Tibial nerve (tissue), 4 donors: ENCODE measurements at regions not wholly inside any gene's neighbourhood (a gene's known extent, or its start where the extent isn't known, plus 50 kb on each side); places are given as distances from the start of the nearest gene placed in this dataset.

ENCODE experiments used
- DNase-seq, 2 donors: peaks; one replicate each; pipeline ENCODE4 v3.0.0-alpha.2; 2019; ENCODE audit warnings: low spot score in 2 of 2
- H3K27ac ChIP-seq, 4 donors: fragments of 200-600 bp; sonication (generic) in 3 of 4; one replicate each; pipeline ENCODE4 v1.5.1; 2017 to 2019; ENCODE audit warnings: mild to moderate bottlenecking in 1 of 4
- H3K27me3 ChIP-seq, 2 donors: fragments of 200-600 bp; sonication (generic) in 1 of 2; one replicate each; pipeline versions ENCODE4 v1.5.1 to v1.6.0; 2017 to 2019
- H3K36me3 ChIP-seq, 3 donors: fragments of 200-600 bp; sonication (generic); one replicate each; pipeline ENCODE4 v1.5.1; 2018 to 2019
- H3K4me1 ChIP-seq, 4 donors: fragments of 200-600 bp; sonication (generic) in 3 of 4; one replicate each; pipeline ENCODE4 v1.5.1; 2017 to 2019
- H3K4me3 ChIP-seq, 4 donors: fragments of 200-600 bp; sonication (generic) in 3 of 4; one replicate each; pipeline ENCODE4 v1.5.1; 2017 to 2019; ENCODE audit warnings: mild to moderate bottlenecking in 1 of 4, moderate library complexity in 1 of 4
- H3K9me3 ChIP-seq, 4 donors: fragments of 200-600 bp; sonication (generic) in 3 of 4; one replicate each; pipeline ENCODE4 v1.5.1; 2017 to 2019
- CTCF ChIP-seq, 5 experiments: fragments of 200-600 bp in 3 of 5; fragments of 450-650 bp in 2 of 5; sonication (generic) in 3 of 5; IDR thresholded peaks; one replicate each; pipeline ENCODE4 v1.5.1; 2016 to 2019; ENCODE audit warnings: antibody characterized with exemption in 5 of 5, mild to moderate bottlenecking in 3 of 5, moderate library complexity in 2 of 5
- EP300 ChIP-seq, 2 donors: sonication (generic); formaldehyde crosslinking; IDR thresholded peaks; one replicate each; pipeline ENCODE4 v1.6.1; 2017; ENCODE audit warnings: antibody characterized with exemption in 2 of 2, mild to moderate bottlenecking in 1 of 2
- POLR2A ChIP-seq, 2 donors: fragments of 450-650 bp; IDR thresholded peaks; one replicate each; pipeline ENCODE4 v1.6.1; 2017; ENCODE audit warnings: antibody characterized with exemption in 2 of 2, mild to moderate bottlenecking in 2 of 2, moderate library complexity in 2 of 2
- WGBS, 2 donors: methylation state at CpG; one replicate each; pipeline ENCODE4 v1.1.5; 2018; 5-methylcytosine and 5-hydroxymethylcytosine counted together

GRCh38 chr2:226153553-226153952 is 646.1 kb downstream of the IRS1 start:
- DNase-seq = no peak
- H3K9me3 ChIP-seq = no peaks in the 10 kb centered on the region
- 73 to 81% methylated on average over 3 of the region's 3 CpGs for WGBS, 2 donors
- TF ChIP-seq CTCF (IDR thresholded peaks at IDR 0.05) (no peak), EP300 (IDR thresholded peaks at IDR 0.05) (no peak), POLR2A (IDR thresholded peaks at IDR 0.05) (no peak)
- H3K27ac ChIP-seq = no peak overlapping the region
- no peaks in the 10 kb centered on the region for H3K36me3 ChIP-seq
- no peaks in the 10 kb centered on the region for H3K4me1 ChIP-seq
- no peaks in the 10 kb centered on the region for H3K27me3 ChIP-seq
- H3K4me3 ChIP-seq = no peak overlapping the region

- TF ChIP-seq CTCF (IDR thresholded peaks at IDR 0.05) = no peak
- TF ChIP-seq POLR2A (IDR thresholded peaks at IDR 0.05) = no peak
- 18 to 32% methylated on average over 1 of the region's 1 CpG for WGBS, 2 donors
- no peaks in the 10 kb centered on the region for H3K36me3 ChIP-seq
- H3K9me3 ChIP-seq = peaks cover 0 to 6% (median 0%) of the 10 kb centered on the region in 4 donors
- H3K4me3 ChIP-seq = no peak overlapping the region
- no peaks in the 10 kb centered on the region for H3K27me3 ChIP-seq
- DNase-seq = no peak
- no peaks in the 10 kb centered on the region for H3K4me1 ChIP-seq
- no peak overlapping the region for H3K27ac ChIP-seq
Observed at GRCh38 chr2:226151157-226151556, 648.5 kb downstream of the IRS1 start.

GRCh38 chr2:226143091-226143490 is 656.5 kb downstream of the IRS1 start:
- Histone ChIP-seq H3K27me3 (no peaks in the 10 kb centered on the region), H3K36me3 (no peaks in the 10 kb centered on the region), H3K4me3 (no peak overlapping the region), H3K27ac (no peak overlapping the region), H3K4me1 (no peaks in the 10 kb centered on the region), H3K9me3 (peaks cover 0 to 6% (median 0%) of the 10 kb centered on the region in 4 donors)
- WGBS, 2 donors = 54 to 79% methylated on average over 2 of the region's 2 CpGs
- no peak for DNase-seq
- TF ChIP-seq POLR2A (IDR thresholded peaks at IDR 0.05) = no peak
- TF ChIP-seq EP300 (IDR thresholded peaks at IDR 0.05) = no peak
- no peak for TF ChIP-seq CTCF (IDR thresholded peaks at IDR 0.05)

GRCh38 chr2:226142463-226142862 is 657.2 kb downstream of the IRS1 start:
- no peak for DNase-seq
- WGBS, 2 donors = 96 to 100% methylated on average over 1 of the region's 1 CpG
- H3K4me1 ChIP-seq = no peaks in the 10 kb centered on the region
- no peak overlapping the region for H3K27ac ChIP-seq
- H3K36me3 ChIP-seq = no peaks in the 10 kb centered on the region
- TF ChIP-seq CTCF (IDR thresholded peaks at IDR 0.05) (no peak), EP300 (IDR thresholded peaks at IDR 0.05) (no peak), POLR2A (IDR thresholded peaks at IDR 0.05) (no peak)
- H3K27me3 ChIP-seq = no peaks in the 10 kb centered on the region
- no peak overlapping the region for H3K4me3 ChIP-seq
- peaks cover 0 to 2% (median 0%) of the 10 kb centered on the region in 4 donors for H3K9me3 ChIP-seq

GRCh38 chr2:226140594-226140993 is 659.0 kb downstream of the IRS1 start:
- no peak overlapping the region for H3K27ac ChIP-seq
- H3K9me3 ChIP-seq = no peaks in the 10 kb centered on the region
- no peaks in the 10 kb centered on the region for H3K27me3 ChIP-seq
- WGBS, 2 donors = 71 to 82% methylated on average over 2 of the region's 2 CpGs
- no peak for TF ChIP-seq EP300 (IDR thresholded peaks at IDR 0.05)
- no peak for TF ChIP-seq POLR2A (IDR thresholded peaks at IDR 0.05)
- no peak for TF ChIP-seq CTCF (IDR thresholded peaks at IDR 0.05)
- no peak for DNase-seq
- H3K36me3 ChIP-seq = no peaks in the 10 kb centered on the region
- H3K4me1 ChIP-seq = no peaks in the 10 kb centered on the region
- no peak overlapping the region for H3K4me3 ChIP-seq
